HCT116 (cell line): ENCODE measurements at regions not wholly inside any gene's neighbourhood (a gene's known extent, or its start where the extent isn't known, plus 50 kb on each side); places are given as distances from the start of the nearest gene placed in this dataset.

Experiments used
- ATAC-seq: fragments of 200-7000 bp; cut with Tn5 transposase; 2 replicates; pipeline ENCODE4 v1.9.1; 2020; ENCODE audit warnings: mild to moderate bottlenecking, moderate library complexity
- BruUV-seq: library from RNA; stranded (reverse); fragments of 400-500 nt; replicated peaks from 2 replicates; lab custom pipeline; 2021; lab: Mats Ljungman, UMichigan
- CTCF ChIA-PET: fragments of 300-600 bp; sonication (Branson Sonifier 250); formaldehyde crosslinking; loops from one replicate; lab custom pipeline; 2021; ENCODE audit warnings: antibody characterized with exemption; lab: Charles Lee
- POLR2A ChIA-PET: fragments of 300-600, 350-600 bp; sonication (Branson Sonifier 250); formaldehyde crosslinking; loops from one replicate; lab custom pipeline; 2021; ENCODE audit warnings: antibody characterized with exemption; lab: Charles Lee
- RAD21 ChIA-PET, 2 experiments: fragments of 300-600 bp; sonication (Branson Sonifier 250); formaldehyde crosslinking; loops; one replicate each; lab custom pipeline; 2023; ENCODE audit warnings: low total read pairs in 2 of 2; ENCODE audit not compliant: uncharacterized antibody in 2 of 2, unreplicated experiment in 2 of 2, low non-redundant PET in 1 of 2; lab: Charles Lee
- DNase-seq: peaks from one replicate; pipeline ENCODE4 v3.0.0-alpha.2; 2010; ENCODE audit warnings: low read depth, low spot score
- H2AFZ ChIP-seq: fragments of 200-600 bp; shearing (Covaris generic), sonication (generic); 2 replicates; pipeline ENCODE4 v1.6.1; 2017; ENCODE audit warnings: low read depth, mixed run types, mixed read lengths, antibody characterized with exemption, low read length; ENCODE audit not compliant: poor library complexity, severe bottlenecking
- H3K27ac ChIP-seq: 2 replicates; pipeline ENCODE4 v1.5.1; 2012; ENCODE audit warnings: low read depth, low read length
- H3K27me3 ChIP-seq: fragments of 200-600 bp; sonication (generic); 2 replicates; pipeline ENCODE4 v1.6.1; 2016; ENCODE audit warnings: mixed run types, low read length, mixed read lengths; ENCODE audit not compliant: insufficient read depth
- H3K36me3 ChIP-seq, 2 experiments: fragments of 200-500 bp in 1 of 2; fragments of 200-600 bp in 1 of 2; sonication (Bioruptor generic) in 1 of 2; sonication (generic) in 1 of 2; 2 replicates each; pipeline versions ENCODE4 v1.5.1 to v1.6.1; 2014 to 2016; ENCODE audit warnings: low read length in 2 of 2, inconsistent platforms in 1 of 2, mixed read lengths in 1 of 2, mixed run types in 1 of 2; ENCODE audit not compliant: insufficient read depth in 2 of 2, control insufficient read depth in 1 of 2
- H3K4me1 ChIP-seq, 2 experiments: fragments of 200-600 bp in 1 of 2; sonication (generic) in 1 of 2; 2 replicates each; pipeline versions ENCODE4 v1.5.1 to v1.6.1; 2012 to 2017; ENCODE audit warnings: low read length in 2 of 2, inconsistent platforms in 1 of 2, mild to moderate bottlenecking in 1 of 2, mixed read lengths in 1 of 2, mixed run types in 1 of 2, moderate library complexity in 1 of 2; ENCODE audit not compliant: insufficient read depth in 2 of 2, control insufficient read depth in 1 of 2
- H3K4me2 ChIP-seq: fragments of 200-600 bp; sonication (generic); 2 replicates; pipeline ENCODE4 v1.6.1; 2017; ENCODE audit warnings: mixed run types, low read length, mixed read lengths
- H3K4me3 ChIP-seq, 2 experiments: fragments of 200-600 bp in 1 of 2; sonication (generic) in 1 of 2; replicated peaks in 1 of 2; 2 replicates each; pipeline ENCODE4 v1.5.1; 2011 to 2016; ENCODE audit warnings: low read length in 2 of 2, control low read depth in 1 of 2, low read depth in 1 of 2, mild to moderate bottlenecking in 1 of 2, mixed read lengths in 1 of 2, mixed run types in 1 of 2
- H3K79me2 ChIP-seq: fragments of 200-600 bp; sonication (generic); 2 replicates; pipeline ENCODE4 v1.6.1; 2017; ENCODE audit warnings: mild to moderate bottlenecking, mixed run types, low read length, moderate library complexity, mixed read lengths; ENCODE audit not compliant: insufficient read depth
- H3K9ac ChIP-seq: fragments of 200-600 bp; sonication (generic); 2 replicates; pipeline ENCODE4 v1.6.1; 2016; ENCODE audit warnings: low read length, mixed read lengths
- H3K9me2 ChIP-seq: fragments of 200-600 bp; sonication (generic), shearing (Covaris generic); 2 replicates; pipeline ENCODE4 v1.6.1; 2017; ENCODE audit warnings: mixed run types, mild to moderate bottlenecking, moderate library complexity; ENCODE audit not compliant: insufficient read depth
- H3K9me3 ChIP-seq, 2 experiments: fragments of 200-500 bp in 1 of 2; fragments of 200-600 bp in 1 of 2; sonication (Bioruptor generic) in 1 of 2; sonication (generic) in 1 of 2; 2 replicates each; pipeline ENCODE4 v1.6.1; 2014 to 2017; ENCODE audit warnings: low read length in 2 of 2, mixed read lengths in 2 of 2, inconsistent platforms in 1 of 2, low read depth in 1 of 2, mild to moderate bottlenecking in 1 of 2, mixed run types in 1 of 2, moderate library complexity in 1 of 2; ENCODE audit not compliant: control insufficient read depth in 1 of 2, insufficient read depth in 1 of 2
- H4K20me1 ChIP-seq: fragments of 200-600 bp; sonication (generic), shearing (Covaris generic); 2 replicates; pipeline ENCODE4 v1.6.1; 2017; ENCODE audit warnings: mixed run types, mild to moderate bottlenecking, moderate library complexity; ENCODE audit not compliant: insufficient read depth
- CEBPB ChIP-seq: IDR thresholded peaks from 2 replicates; pipeline ENCODE4 v1.6.1; 2012; ENCODE audit warnings: low read depth
- EGR1 ChIP-seq: IDR thresholded peaks from 2 replicates; pipeline ENCODE4 v1.6.1; 2012; ENCODE audit warnings: low read depth
- ELF1 ChIP-seq: IDR thresholded peaks from 2 replicates; pipeline ENCODE4 v1.6.1; 2012; ENCODE audit warnings: low read depth, borderline replicate concordance
- EZH2 ChIP-seq: fragments of 200-600 bp; sonication (generic); IDR thresholded peaks from 2 replicates; pipeline ENCODE4 v1.6.1; 2017; ENCODE audit warnings: antibody characterized with exemption, mixed run types
- EZH2phosphoT487 ChIP-seq: fragments of 200-600 bp; IDR thresholded peaks from 2 replicates; pipeline ENCODE4 v1.6.1; 2018; ENCODE audit warnings: antibody characterized with exemption, borderline replicate concordance
- MAX ChIP-seq: IDR thresholded peaks from 2 replicates; pipeline ENCODE4 v1.6.1; 2012
- POLR2A ChIP-seq: IDR thresholded peaks from 2 replicates; pipeline ENCODE4 v1.7.0; 2011; ENCODE audit warnings: borderline replicate concordance; ENCODE audit not compliant: insufficient read depth, insufficient read length; ENCODE audit errors: extremely low read depth
- REST ChIP-seq: IDR thresholded peaks from 2 replicates; pipeline ENCODE4 v1.6.1; 2012; ENCODE audit warnings: low read depth
- SIN3A ChIP-seq: IDR thresholded peaks from 2 replicates; pipeline ENCODE4 v1.6.1; 2012; ENCODE audit warnings: low read depth
- SP1 ChIP-seq: IDR thresholded peaks from 2 replicates; pipeline ENCODE4 v1.6.1; 2012; ENCODE audit warnings: low read depth
- SRF ChIP-seq: IDR thresholded peaks from 2 replicates; pipeline ENCODE4 v1.6.1; 2012; ENCODE audit warnings: low read depth
- TCF7L2 ChIP-seq: IDR thresholded peaks from 2 replicates; pipeline ENCODE4 v1.7.0; 2011; ENCODE audit warnings: borderline replicate concordance, inconsistent platforms; ENCODE audit not compliant: insufficient read depth, insufficient read length; ENCODE audit errors: extremely low read depth
- ZBTB33 ChIP-seq: IDR thresholded peaks from 2 replicates; pipeline ENCODE4 v1.6.1; 2011; ENCODE audit warnings: mild to moderate bottlenecking, low read length, moderate library complexity; ENCODE audit not compliant: insufficient replicate concordance; ENCODE audit errors: extremely low read depth
- ZFX ChIP-seq: fragments of 450-650 bp; IDR thresholded peaks from 2 replicates; pipeline ENCODE4 v1.6.1; 2017
- intact Hi-C: fragments of 100-400 bp; cut with micrococcal nuclease; formaldehyde crosslinking; loops from 2 replicates; pipeline ENCODE4 v1.10.0; 2022

- DNase-seq (no peak), ATAC-seq (no peak)
- H3K4me3 ChIP-seq, result no peak overlapping the region
- H3K4me2 ChIP-seq, result no peak overlapping the region
- intact Hi-C loops, result no loop called here
- H3K9me2 ChIP-seq, result no peaks in the 10 kb centered on the region
- no peaks in the 10 kb centered on the region for H3K36me3 ChIP-seq
- no peaks in the 10 kb centered on the region for H3K9me3 ChIP-seq
- no peak overlapping the region for H3K27ac ChIP-seq
- no peaks in the 10 kb centered on the region for H3K79me2 ChIP-seq
- TF ChIP-seq MAX (no peak), SIN3A (no peak), REST (no peak), ZBTB33 (no peak), EGR1 (no peak), TCF7L2 (no peak), CEBPB (no peak), SRF (no peak), ELF1 (no peak), EZH2 (no peak), EZH2phosphoT487 (no peak), POLR2A (no peak), SP1 (no peak), ZFX (no peak)
- H3K4me1 ChIP-seq, result no peaks in the 10 kb centered on the region
- BruUV-seq, result no TSS peak
- POLR2A ChIA-PET, result no interaction called here
- H3K27me3 ChIP-seq, result peaks cover 3% of the 10 kb centered on the region; the same call in 1 of the 2 replicates
- RAD21 ChIA-PET, result no interaction called here
- no peak overlapping the region for H3K9ac ChIP-seq
- H4K20me1 ChIP-seq, result no peaks in the 10 kb centered on the region
- CTCF ChIA-PET, result no interaction called here
- H2AFZ ChIP-seq, result no peak overlapping the region
Observed at GRCh38 chr10:80860719-80861118, 323.0 kb downstream of the SH2D4B start.
